GM12875 (cell line): ENCODE measurements at regions not wholly inside any gene's neighbourhood (a gene's known extent, or its start where the extent isn't known, plus 50 kb on each side); places are given as distances from the start of the nearest gene placed in this dataset.
A peak's percentile ranks its signal among the peaks of the same experiment; 100 is the strongest.
"Not testable (repeated sequence)": the region's sequence is repeated elsewhere in the genome, so short reads cannot be mapped to it uniquely, and the experiment has no call there.

Experiments used
- H3K4me3 ChIP-seq: one replicate; pipeline ENCODE4 v1.5.1; 2011; ENCODE audit warnings: low read depth, low read length, control low read depth
- TF ChIP-seq, protein P1 (sequence below): IDR thresholded peaks from 2 replicates; pipeline ENCODE4 v1.5.1; 2011; ENCODE audit warnings: low read depth, mild to moderate bottlenecking, control low read depth, inconsistent platforms, low read length, moderate library complexity, borderline replicate concordance; ENCODE audit not compliant: insufficient read depth

GRCh38 chr2:168326572-168326971 is 79.2 kb upstream of the STK39 start:
- TF ChIP-seq, protein P1, sequence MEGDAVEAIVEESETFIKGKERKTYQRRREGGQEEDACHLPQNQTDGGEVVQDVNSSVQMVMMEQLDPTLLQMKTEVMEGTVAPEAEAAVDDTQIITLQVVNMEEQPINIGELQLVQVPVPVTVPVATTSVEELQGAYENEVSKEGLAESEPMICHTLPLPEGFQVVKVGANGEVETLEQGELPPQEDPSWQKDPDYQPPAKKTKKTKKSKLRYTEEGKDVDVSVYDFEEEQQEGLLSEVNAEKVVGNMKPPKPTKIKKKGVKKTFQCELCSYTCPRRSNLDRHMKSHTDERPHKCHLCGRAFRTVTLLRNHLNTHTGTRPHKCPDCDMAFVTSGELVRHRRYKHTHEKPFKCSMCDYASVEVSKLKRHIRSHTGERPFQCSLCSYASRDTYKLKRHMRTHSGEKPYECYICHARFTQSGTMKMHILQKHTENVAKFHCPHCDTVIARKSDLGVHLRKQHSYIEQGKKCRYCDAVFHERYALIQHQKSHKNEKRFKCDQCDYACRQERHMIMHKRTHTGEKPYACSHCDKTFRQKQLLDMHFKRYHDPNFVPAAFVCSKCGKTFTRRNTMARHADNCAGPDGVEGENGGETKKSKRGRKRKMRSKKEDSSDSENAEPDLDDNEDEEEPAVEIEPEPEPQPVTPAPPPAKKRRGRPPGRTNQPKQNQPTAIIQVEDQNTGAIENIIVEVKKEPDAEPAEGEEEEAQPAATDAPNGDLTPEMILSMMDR = no peak
- H3K4me3 ChIP-seq = no peak overlapping the region

- H3K4me3 ChIP-seq = no peak overlapping the region
- TF ChIP-seq, protein P1 = no peak
These were observed 79.9 kb upstream of the STK39 start for GRCh38 chr2:168327328-168327727.

GRCh38 chr2:168328421-168328820 is 81.0 kb upstream of the STK39 start:
- TF ChIP-seq, protein P1 = no peak
- no peak overlapping the region for H3K4me3 ChIP-seq

DNA sequence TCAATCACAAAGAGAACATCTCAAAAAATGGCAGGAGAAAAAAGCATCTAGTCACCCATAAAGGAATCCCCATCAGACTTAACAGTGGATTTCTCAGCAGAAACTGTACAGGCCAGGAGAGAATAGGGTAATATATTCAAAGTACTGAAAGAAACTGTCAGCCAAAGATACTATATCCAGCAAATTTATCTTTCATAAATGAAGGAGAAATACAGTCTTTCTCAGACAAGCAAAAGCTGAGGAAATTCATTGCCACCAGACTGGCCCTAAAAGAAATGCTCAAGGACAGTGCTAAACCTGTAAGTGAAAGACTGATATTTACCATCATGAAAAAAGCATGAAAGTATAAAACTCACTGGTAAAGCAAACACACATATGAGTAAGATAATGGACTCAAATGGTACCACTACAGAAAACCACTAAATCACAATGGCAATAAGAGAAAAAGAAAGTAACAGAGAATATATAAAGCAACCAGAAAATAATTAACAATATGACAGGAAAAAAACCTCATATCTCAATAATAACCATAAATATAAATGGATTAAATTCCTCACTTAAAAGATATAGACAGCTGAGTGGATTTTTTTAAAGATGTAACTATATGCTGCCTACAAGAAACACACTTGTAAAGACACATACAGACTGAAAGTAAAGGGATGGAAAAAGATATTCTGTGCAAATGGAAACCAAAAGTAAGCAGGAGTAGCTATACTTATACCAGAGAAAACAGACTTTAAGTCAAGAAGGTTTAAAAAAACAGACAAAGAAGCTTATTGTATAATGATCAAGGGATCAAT is 83.4 kb upstream of the STK39 start:
- TF ChIP-seq, protein P1 = no peak

GRCh38 chr2:168335254-168335653 is 87.9 kb upstream of the STK39 start:
- H3K4me3 ChIP-seq = not testable (repeated sequence)

More for the DNA sequence above, 83.4 kb upstream of the STK39 start:
- no peak overlapping the region for H3K4me3 ChIP-seq

GRCh38 chr2:168336786-168337388 is 89.5 kb upstream of the STK39 start:
- H3K4me3 ChIP-seq = no peak overlapping the region
- TF ChIP-seq, protein P1 = peak; percentile 62; the same call in 1 of the 2 replicates

- TF ChIP-seq, protein P1 = no peak
- no peak overlapping the region for H3K4me3 ChIP-seq
These were observed 90.9 kb upstream of the STK39 start for GRCh38 chr2:168338292-168338691.
